GM12872 (cell line): ENCODE measurements at regions not wholly inside any gene's neighbourhood (a gene's known extent, or its start where the extent isn't known, plus 50 kb on each side); places are given as distances from the start of the nearest gene placed in this dataset.

Experiments used
- TF ChIP-seq, protein P1 (sequence below): IDR thresholded peaks from 3 replicates; pipeline ENCODE4 v1.5.1; 2011; ENCODE audit warnings: low read depth, mild to moderate bottlenecking, low read length, moderate library complexity; ENCODE audit not compliant: insufficient read depth

DNA sequence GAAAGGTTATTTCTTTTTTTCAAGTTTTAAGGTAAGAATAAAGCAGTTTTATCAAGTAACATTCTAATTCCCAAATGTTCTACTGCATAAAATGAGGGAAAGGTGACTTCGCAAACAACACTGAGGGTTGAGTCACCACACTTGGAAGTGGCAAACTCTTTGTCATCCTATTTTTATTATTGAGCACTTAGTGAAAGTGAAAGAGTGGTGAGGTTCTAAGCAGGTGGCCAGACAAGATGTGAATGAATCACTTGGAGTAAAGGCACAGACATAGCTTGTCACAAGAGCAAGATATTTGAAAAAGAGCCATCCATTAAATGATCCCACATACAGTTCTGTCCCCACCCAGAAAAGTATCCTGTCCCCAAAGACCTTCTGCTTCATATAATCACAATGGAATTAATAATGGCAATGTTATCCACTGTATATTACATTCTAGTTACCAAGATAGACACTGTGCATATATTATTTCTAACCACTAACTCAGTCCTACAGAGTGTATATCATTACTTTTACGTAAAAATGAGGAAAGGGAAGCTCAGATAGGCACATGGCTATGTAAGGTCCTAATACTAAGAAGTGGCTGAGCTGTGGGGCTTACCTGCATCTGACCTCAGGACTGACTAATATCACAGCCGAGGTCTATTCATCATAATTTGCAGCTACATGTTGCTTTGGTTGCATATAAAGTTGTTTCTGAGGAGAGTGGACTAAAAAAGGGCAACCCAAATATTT lies 730.4 kb upstream of the MEF2C start:
- TF ChIP-seq, protein P1, sequence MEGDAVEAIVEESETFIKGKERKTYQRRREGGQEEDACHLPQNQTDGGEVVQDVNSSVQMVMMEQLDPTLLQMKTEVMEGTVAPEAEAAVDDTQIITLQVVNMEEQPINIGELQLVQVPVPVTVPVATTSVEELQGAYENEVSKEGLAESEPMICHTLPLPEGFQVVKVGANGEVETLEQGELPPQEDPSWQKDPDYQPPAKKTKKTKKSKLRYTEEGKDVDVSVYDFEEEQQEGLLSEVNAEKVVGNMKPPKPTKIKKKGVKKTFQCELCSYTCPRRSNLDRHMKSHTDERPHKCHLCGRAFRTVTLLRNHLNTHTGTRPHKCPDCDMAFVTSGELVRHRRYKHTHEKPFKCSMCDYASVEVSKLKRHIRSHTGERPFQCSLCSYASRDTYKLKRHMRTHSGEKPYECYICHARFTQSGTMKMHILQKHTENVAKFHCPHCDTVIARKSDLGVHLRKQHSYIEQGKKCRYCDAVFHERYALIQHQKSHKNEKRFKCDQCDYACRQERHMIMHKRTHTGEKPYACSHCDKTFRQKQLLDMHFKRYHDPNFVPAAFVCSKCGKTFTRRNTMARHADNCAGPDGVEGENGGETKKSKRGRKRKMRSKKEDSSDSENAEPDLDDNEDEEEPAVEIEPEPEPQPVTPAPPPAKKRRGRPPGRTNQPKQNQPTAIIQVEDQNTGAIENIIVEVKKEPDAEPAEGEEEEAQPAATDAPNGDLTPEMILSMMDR = no peak

- TF ChIP-seq, protein P1 = no peak
Measured at GRCh38 chr5:89606939-89607534, 724.1 kb upstream of the MEF2C start.

DNA sequence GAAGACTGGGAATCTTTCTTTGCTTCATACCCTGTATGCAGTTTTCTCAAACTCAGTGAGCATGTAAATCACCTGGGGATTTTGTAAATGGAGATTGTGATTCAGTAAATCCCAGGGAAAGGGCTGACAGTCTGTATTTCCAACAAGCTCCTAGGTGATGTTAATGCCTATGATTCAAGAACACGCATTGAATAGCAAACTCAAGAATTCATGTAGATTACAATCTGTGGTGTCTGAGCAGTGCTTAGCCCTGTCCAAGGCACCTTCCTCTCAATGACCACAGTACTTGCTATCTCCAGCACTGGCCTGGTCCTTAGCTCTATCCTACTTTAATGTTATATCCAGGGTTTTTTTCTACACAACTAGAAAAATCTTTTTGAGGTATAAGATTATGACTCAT lies 721.4 kb upstream of the MEF2C start:
- TF ChIP-seq, protein P1 = no peak

DNA sequence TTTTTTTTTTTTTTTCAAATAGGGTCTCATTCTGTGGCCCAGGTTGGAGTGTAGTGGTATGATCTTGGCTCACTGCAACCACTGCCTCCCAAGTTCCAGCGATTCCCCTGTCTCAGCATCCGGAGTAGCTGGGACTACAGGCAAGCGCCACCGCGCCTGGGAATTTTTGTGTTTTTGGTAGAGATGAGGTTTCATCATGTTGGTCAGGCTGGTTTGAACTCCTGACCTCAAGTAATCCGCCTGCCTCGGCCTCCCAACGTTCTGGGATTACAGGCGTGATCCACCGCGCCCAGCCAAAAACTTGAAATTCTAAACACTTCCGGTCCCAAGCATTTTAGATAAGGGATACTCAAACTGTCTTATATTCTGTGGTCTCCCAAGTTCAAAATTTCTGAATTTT lies 718.9 kb upstream of the MEF2C start:
- TF ChIP-seq, protein P1 = no peak

DNA sequence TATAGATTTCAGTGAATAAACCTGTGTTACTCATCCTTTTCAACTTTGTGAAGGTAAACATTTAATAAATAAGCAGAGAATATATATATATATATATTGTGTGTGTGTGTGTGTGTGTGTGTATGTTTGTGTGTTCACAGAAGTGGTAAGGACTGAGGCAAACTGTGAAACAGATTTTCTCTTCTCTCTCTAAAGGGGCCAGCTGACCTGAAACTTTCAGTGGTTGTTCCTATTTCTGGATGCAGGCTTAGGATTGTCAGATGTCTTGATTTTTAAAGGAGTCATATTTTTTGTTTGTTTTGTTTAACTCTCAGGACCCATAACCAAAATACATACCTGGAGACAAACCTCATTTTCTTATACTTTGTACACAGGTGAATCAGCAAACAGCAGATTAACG lies 714.9 kb upstream of the MEF2C start:
- TF ChIP-seq, protein P1 = no peak

DNA sequence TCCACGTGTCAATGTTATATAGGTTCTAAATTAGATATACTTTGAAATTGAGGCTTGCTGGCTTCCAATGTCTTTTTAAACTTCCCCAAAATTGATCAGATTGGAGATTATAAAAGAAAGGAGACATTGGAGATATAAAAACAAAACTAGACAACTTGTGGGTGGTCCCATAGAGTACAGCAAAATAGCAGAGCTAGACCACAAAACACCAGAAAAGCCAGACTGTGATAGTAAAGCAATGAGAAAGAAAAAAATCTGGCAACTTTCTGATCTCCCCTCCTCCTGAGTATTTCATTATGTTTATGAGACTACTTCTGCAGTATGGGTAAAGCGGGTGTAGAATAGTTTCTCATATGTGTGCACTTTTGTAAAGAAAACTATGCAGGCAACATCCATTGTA lies 713.8 kb upstream of the MEF2C start:
- TF ChIP-seq, protein P1 = no peak

- TF ChIP-seq, protein P1 = no peak
Measured at GRCh38 chr5:89595056-89595455, 712.1 kb upstream of the MEF2C start.
